ENCODE measurements at regions not wholly inside any gene's neighbourhood (a gene's known extent, or its start where the extent isn't known, plus 50 kb on each side); places are given as distances from the start of the nearest gene placed in this dataset.

- TF ChIP-seq TAF1 (IDR thresholded peaks at IDR 0.05; ENCODE audit: low read depth, low read length) = no peak
- no peak for TF ChIP-seq POLR2A (IDR thresholded peaks at IDR 0.05; ENCODE audit: low read depth, low read length)
Observed at GRCh38 chr15:94778840-94779239, 547.5 kb downstream of the MCTP2 start.

Data from GM12891 (cell line).